HepG2 (cell line): ENCODE measurements at regions not wholly inside any gene's neighbourhood (a gene's known extent, or its start where the extent isn't known, plus 50 kb on each side); places are given as distances from the start of the nearest gene placed in this dataset.

Experiments used
- AKAP8 ChIP-seq: sonication (generic); formaldehyde crosslinking; IDR thresholded peaks from 2 replicates; pipeline ENCODE4 v1.5.1; 2020; ENCODE audit warnings: mild to moderate bottlenecking, missing genetic modification reagents
- FLYWCH1 ChIP-seq: sonication (generic); formaldehyde crosslinking; IDR thresholded peaks from 2 replicates; pipeline ENCODE4 v1.8.1; 2023; ENCODE audit warnings: mild to moderate bottlenecking, missing genetic modification reagents
- HMGA1 ChIP-seq: sonication (generic); formaldehyde crosslinking; conservative IDR thresholded peaks from 2 replicates; pipeline ENCODE4 v1.4.0; 2020; ENCODE audit warnings: missing genetic modification reagents
- MLXIP ChIP-seq: sonication (generic); formaldehyde crosslinking; IDR thresholded peaks from 2 replicates; pipeline ENCODE4 v1.9.0; 2021; ENCODE audit warnings: missing genetic modification reagents, borderline replicate concordance
- ZMAT5 ChIP-seq: sonication (generic); formaldehyde crosslinking; IDR thresholded peaks from 2 replicates; pipeline ENCODE4 v1.5.0; 2020; ENCODE audit warnings: mild to moderate bottlenecking, low read depth, missing genetic modification reagents, borderline replicate concordance
- ZNF281 ChIP-seq: sonication (generic); formaldehyde crosslinking; IDR thresholded peaks from 2 replicates; pipeline ENCODE4 v1.4.0; 2020; ENCODE audit warnings: missing genetic modification reagents, borderline replicate concordance
- ZNF670 ChIP-seq: sonication (generic); formaldehyde crosslinking; IDR thresholded peaks from 2 replicates; pipeline ENCODE4 v1.8.0; 2022; ENCODE audit warnings: mild to moderate bottlenecking, missing genetic modification reagents, borderline replicate concordance
- TF ChIP-seq, protein P1 (sequence below): sonication (generic); formaldehyde crosslinking; IDR thresholded peaks from 2 replicates; pipeline ENCODE4 v1.5.0; 2020; ENCODE audit warnings: missing genetic modification reagents

- TF ChIP-seq FLYWCH1 (CRISPR knock-in tag): no peak
- no peak for TF ChIP-seq HMGA1 (CRISPR knock-in tag)
- TF ChIP-seq ZNF281 (CRISPR knock-in tag): no peak
- no peak for TF ChIP-seq ZNF670 (CRISPR knock-in tag)
- TF ChIP-seq, protein P1, sequence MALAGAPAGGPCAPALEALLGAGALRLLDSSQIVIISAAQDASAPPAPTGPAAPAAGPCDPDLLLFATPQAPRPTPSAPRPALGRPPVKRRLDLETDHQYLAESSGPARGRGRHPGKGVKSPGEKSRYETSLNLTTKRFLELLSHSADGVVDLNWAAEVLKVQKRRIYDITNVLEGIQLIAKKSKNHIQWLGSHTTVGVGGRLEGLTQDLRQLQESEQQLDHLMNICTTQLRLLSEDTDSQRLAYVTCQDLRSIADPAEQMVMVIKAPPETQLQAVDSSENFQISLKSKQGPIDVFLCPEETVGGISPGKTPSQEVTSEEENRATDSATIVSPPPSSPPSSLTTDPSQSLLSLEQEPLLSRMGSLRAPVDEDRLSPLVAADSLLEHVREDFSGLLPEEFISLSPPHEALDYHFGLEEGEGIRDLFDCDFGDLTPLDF (CRISPR knock-in tag): no peak
- TF ChIP-seq MLXIP: no peak
- no peak for TF ChIP-seq AKAP8 (CRISPR knock-in tag)
- no peak for TF ChIP-seq ZMAT5 (CRISPR knock-in tag)
Observed at GRCh38 chr10:78771260-78771659, 297.5 kb upstream of the ZMIZ1 start (continued).
